ENCODE measurements at regions not wholly inside any gene's neighbourhood (a gene's known extent, or its start where the extent isn't known, plus 50 kb on each side); places are given as distances from the start of the nearest gene placed in this dataset.

GRCh38 chr7:85412912-85413311 lies 226.1 kb upstream of the SEMA3D start:
- H3K4me1 ChIP-seq: no peaks in the 10 kb centered on the region
- no peaks in the 10 kb centered on the region for H3K9me3 ChIP-seq
- DNase-seq (ENCODE audit: low spot score in 2 of 2): no peak
- no peak overlapping the region for H3K27ac ChIP-seq
- H3K4me3 ChIP-seq: no peak overlapping the region
- WGBS: 85% methylated on average over 3 of the region's 3 CpGs
- no peaks in the 10 kb centered on the region for H3K36me3 ChIP-seq
- TF ChIP-seq POLR2AphosphoS5 (IDR thresholded peaks at IDR 0.05) (no peak), POLR2A (IDR thresholded peaks at IDR 0.05) (no peak)
- no peaks in the 10 kb centered on the region for H3K27me3 ChIP-seq

DNA sequence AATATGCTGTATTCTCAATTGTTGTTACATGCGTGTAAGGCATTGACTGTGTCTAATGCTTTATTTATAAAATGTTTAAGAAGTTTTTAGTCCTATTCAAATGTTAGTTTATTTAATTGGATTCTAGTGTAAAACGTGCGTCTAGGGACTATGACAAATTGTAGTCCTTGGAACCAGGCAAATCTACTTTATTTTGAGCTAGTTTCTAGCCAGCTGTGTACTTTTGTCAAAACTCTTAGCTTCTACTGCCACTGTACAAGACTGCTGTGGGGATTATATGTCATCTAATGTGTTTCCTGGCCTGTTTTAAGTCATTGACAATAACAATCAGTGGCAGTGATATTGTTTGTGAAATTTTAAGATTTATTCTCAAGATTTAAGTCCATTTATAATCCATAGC lies 220.5 kb upstream of the SEMA3D start:
- H3K9me3 ChIP-seq: no peaks in the 10 kb centered on the region
- H3K27ac ChIP-seq: no peak overlapping the region
- H3K36me3 ChIP-seq: no peaks in the 10 kb centered on the region
- H3K4me1 ChIP-seq: no peaks in the 10 kb centered on the region
- no peak for TF ChIP-seq POLR2AphosphoS5 (IDR thresholded peaks at IDR 0.05)
- no peak for TF ChIP-seq EP300 (IDR thresholded peaks at IDR 0.05)
- TF ChIP-seq, protein P1, sequence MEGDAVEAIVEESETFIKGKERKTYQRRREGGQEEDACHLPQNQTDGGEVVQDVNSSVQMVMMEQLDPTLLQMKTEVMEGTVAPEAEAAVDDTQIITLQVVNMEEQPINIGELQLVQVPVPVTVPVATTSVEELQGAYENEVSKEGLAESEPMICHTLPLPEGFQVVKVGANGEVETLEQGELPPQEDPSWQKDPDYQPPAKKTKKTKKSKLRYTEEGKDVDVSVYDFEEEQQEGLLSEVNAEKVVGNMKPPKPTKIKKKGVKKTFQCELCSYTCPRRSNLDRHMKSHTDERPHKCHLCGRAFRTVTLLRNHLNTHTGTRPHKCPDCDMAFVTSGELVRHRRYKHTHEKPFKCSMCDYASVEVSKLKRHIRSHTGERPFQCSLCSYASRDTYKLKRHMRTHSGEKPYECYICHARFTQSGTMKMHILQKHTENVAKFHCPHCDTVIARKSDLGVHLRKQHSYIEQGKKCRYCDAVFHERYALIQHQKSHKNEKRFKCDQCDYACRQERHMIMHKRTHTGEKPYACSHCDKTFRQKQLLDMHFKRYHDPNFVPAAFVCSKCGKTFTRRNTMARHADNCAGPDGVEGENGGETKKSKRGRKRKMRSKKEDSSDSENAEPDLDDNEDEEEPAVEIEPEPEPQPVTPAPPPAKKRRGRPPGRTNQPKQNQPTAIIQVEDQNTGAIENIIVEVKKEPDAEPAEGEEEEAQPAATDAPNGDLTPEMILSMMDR (IDR thresholded peaks at IDR 0.05): no peak
- no peak for TF ChIP-seq POLR2A (IDR thresholded peaks at IDR 0.05)
- WGBS: 80% methylated on average over 3 of the region's 3 CpGs
- H3K4me3 ChIP-seq: no peak overlapping the region
- H3K27me3 ChIP-seq: no peaks in the 10 kb centered on the region
- no peak for DNase-seq (ENCODE audit: low spot score in 2 of 2)

GRCh38 chr7:85405016-85405902 lies 218.4 kb upstream of the SEMA3D start:
- no peak for DNase-seq (ENCODE audit: low spot score in 2 of 2)
- Histone ChIP-seq H3K4me1 (no peaks in the 10 kb centered on the region), H3K27me3 (no peaks in the 10 kb centered on the region), H3K4me3 (no peak overlapping the region), H3K36me3 (no peaks in the 10 kb centered on the region), H3K27ac (no peak overlapping the region), H3K9me3 (no peaks in the 10 kb centered on the region)
- WGBS: 81% methylated on average over 2 of the region's 2 CpGs
- TF ChIP-seq, protein P1 (IDR thresholded peaks at IDR 0.05): no peak
- TF ChIP-seq EP300 (IDR thresholded peaks at IDR 0.05): no peak
- no peak for TF ChIP-seq POLR2AphosphoS5 (IDR thresholded peaks at IDR 0.05)
- TF ChIP-seq POLR2A (IDR thresholded peaks at IDR 0.05): no peak

- 79% methylated on average over 1 of the region's 1 CpG for WGBS
Observed at GRCh38 chr7:85396676-85397075, 209.8 kb upstream of the SEMA3D start.

GRCh38 chr7:85392789-85393188 lies 205.9 kb upstream of the SEMA3D start:
- no peak for DNase-seq (ENCODE audit: low spot score in 2 of 2)
- no peak overlapping the region for H3K27ac ChIP-seq
- no peaks in the 10 kb centered on the region for H3K27me3 ChIP-seq
- no peak for TF ChIP-seq EP300 (IDR thresholded peaks at IDR 0.05)
- TF ChIP-seq POLR2A (IDR thresholded peaks at IDR 0.05): no peak
- TF ChIP-seq, protein P1 (IDR thresholded peaks at IDR 0.05): no peak
- TF ChIP-seq POLR2AphosphoS5 (IDR thresholded peaks at IDR 0.05): no peak
- no peaks in the 10 kb centered on the region for H3K36me3 ChIP-seq
- no peaks in the 10 kb centered on the region for H3K4me1 ChIP-seq
- 88% methylated on average over 1 of the region's 1 CpG for WGBS
- no peak overlapping the region for H3K4me3 ChIP-seq
- no peaks in the 10 kb centered on the region for H3K9me3 ChIP-seq

More at GRCh38 chr7:85396676-85397075, 209.8 kb upstream of the SEMA3D start:
- H3K9me3 ChIP-seq: no peaks in the 10 kb centered on the region
- H3K27me3 ChIP-seq: no peaks in the 10 kb centered on the region
- H3K4me3 ChIP-seq: no peak overlapping the region
- no peaks in the 10 kb centered on the region for H3K4me1 ChIP-seq
- H3K36me3 ChIP-seq: no peaks in the 10 kb centered on the region
- no peak for DNase-seq (ENCODE audit: low spot score in 2 of 2)
- H3K27ac ChIP-seq: no peak overlapping the region
- no peak for TF ChIP-seq POLR2AphosphoS5 (IDR thresholded peaks at IDR 0.05)
- no peak for TF ChIP-seq EP300 (IDR thresholded peaks at IDR 0.05)
- TF ChIP-seq POLR2A (IDR thresholded peaks at IDR 0.05): no peak
- TF ChIP-seq, protein P1 (IDR thresholded peaks at IDR 0.05): no peak
